NCI-H1048 (cell line): ENCODE measurements at regions not wholly inside any gene's neighbourhood (a gene's known extent, or its start where the extent isn't known, plus 50 kb on each side); places are given as distances from the start of the nearest gene placed in this dataset.
"Not testable (repeated sequence)": the region's sequence is repeated elsewhere in the genome, so short reads cannot be mapped to it uniquely, and the experiment has no call there.

Source experiments
- DNase-seq: peaks from one replicate; lab custom pipeline; 2025; lab: John Stamatoyannopoulos, UW

GRCh38 chr14:71396050-71396677 lies 488.9 kb downstream of the PCNX1 start:
- DNase-seq: no peak

DNA sequence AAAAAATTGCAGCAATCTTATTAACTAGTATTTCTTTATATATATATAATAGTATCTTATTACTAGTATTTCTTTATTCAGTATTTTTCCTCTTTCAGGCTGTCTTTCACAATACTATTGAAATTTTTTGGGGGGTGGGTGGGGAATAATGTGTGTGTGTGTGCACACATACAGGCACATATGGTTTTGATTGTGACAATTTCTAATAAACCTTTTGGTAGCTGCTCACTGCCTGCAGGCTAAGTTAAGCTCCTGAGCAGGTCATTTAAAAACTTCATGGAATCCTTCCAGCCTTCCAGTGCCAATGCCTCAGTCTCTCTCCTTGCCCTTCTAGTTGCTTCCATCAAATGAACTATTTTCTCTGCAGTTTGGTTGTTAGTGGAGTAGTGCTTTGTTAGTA lies 490.1 kb downstream of the PCNX1 start:
- DNase-seq: no peak

- no peak for DNase-seq
Measured at GRCh38 chr14:71398450-71398849, 491.2 kb downstream of the PCNX1 start.

GRCh38 chr14:71399057-71399487 lies 491.8 kb downstream of the PCNX1 start:
- DNase-seq: no peak

DNA sequence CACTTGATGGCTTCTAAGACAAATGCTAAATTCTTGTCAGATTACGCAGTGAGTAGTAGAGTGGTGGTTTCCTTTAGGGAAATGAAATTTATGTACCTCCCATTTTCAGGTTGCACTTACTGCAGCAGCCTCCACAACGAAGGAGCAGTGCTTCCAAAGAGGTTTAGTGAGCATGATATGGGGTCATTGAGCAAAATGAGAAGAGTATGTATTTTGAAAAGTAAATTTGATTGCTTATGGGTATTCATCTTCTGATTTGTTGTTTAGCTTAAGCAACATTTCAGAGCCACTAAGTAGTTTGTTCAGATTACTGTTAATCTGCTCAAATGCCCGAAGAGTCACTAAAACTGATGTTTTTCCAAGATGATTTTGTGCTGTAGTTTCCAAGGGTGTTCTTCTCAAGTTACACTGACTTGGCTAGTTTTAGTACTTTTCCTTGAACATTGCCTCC lies 493.6 kb downstream of the PCNX1 start:
- DNase-seq: no peak

GRCh38 chr14:71402415-71402814 lies 495.2 kb downstream of the PCNX1 start:
- not testable (repeated sequence) for DNase-seq

- DNase-seq: no peak
Measured at GRCh38 chr14:71403656-71404055, 496.4 kb downstream of the PCNX1 start.

GRCh38 chr14:71405676-71406075 lies 498.4 kb downstream of the PCNX1 start:
- DNase-seq: no peak

DNA sequence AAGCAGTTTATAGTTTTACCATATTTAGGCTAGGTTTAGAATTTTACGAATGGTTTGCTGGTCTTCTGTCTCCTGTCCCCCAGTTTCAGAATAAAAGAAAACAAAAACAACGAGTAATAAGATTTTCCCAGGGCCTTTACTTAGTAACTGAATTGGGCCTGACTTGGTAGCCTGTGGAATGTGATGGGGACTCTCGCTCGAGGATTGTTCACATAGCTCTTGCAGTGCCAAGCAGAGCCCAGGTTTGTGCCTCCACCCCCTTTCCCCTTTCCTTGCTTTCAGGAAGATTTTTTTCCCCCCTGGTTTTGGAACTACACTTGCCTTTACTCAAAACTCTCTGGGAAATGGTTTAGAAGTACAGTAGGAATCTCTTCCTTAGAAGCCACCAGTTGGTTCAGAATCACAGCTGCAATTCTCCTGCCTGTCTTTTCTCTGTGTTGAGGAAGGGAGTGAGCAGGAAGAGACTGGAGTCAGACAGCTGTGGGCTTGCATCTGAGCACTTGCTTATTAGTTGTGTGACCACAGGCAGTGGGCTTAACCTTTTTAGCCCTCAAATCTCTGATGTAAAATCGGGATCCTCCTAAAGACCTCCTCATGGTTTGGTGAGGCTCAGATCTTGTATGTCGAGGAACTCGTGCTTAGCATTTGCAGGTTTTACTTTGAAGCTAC lies 501.2 kb downstream of the PCNX1 start:
- no peak for DNase-seq

DNA sequence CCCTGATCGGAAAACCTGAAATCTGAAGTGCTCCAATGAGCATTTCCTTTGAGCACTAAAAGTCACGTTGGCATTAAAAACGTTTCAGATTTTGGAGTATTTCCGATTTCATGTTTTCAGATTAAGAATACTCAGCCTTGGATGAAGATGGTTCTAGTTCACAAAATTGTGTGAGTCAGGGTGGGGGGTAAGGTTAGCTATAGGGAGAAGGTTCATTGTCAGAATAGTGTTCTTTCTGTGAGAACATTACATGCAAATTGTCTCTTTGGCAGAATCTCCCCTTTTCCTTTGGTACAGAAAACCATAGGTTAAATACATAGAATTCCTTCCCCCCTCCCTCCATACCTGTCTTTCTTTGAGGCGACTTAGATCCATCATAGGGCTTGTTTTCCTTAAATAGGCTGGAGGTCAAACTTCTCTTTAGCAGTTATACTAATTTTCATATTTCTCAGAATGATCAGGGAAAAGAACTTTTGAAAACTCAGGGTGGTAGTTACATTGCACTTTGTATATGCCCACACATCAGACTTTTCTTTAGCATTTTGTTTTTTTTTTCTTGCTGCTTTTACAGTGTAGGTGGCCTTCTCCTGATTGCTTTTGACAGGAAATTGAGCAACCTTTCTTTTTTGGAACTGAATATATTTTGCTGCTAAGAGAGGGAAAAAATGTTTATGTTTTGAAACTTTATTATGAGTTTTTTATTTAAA lies 503.5 kb downstream of the PCNX1 start:
- DNase-seq: no peak

GRCh38 chr14:71411285-71411595 lies 504.0 kb downstream of the PCNX1 start:
- no peak for DNase-seq

- no peak for DNase-seq
Measured at GRCh38 chr14:71411738-71412137, 504.5 kb downstream of the PCNX1 start.

DNA sequence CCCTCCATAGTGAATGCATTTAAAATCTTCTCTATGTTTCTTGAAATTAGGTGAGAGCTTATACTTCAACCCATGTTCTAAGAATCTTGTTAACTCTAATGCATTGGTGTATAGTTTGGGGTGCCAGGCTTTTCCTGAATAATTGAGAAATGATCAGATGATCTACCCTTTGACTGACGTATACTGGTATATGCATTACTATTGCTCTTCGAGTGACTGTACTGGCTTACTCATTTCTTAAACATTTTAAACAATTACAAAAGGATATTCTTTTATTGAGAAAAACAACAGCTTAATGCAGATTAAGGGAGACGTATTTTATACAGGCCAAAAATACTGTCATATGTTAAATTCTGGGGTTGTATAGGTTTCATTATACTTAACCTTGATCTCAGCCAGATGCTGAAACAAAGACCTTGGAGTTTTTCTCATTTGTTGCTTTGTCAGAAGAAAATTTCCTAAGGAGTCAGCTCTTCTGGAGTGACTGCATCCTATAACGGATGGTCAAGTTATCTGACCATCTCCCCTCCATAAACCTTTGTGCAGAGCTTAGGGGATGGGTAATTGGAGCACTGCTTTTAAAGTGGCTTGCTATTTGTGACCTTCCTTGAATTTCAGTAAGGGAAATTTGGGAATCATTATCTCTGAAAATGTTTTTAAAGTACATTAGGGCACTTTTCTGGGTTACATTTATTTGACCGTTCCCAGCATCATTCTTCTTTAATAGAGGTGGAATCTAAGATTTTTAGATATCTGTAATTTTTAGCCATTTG lies 507.6 kb downstream of the PCNX1 start:
- no peak for DNase-seq

GRCh38 chr14:71415404-71415690 lies 508.1 kb downstream of the PCNX1 start:
- no peak for DNase-seq

DNA sequence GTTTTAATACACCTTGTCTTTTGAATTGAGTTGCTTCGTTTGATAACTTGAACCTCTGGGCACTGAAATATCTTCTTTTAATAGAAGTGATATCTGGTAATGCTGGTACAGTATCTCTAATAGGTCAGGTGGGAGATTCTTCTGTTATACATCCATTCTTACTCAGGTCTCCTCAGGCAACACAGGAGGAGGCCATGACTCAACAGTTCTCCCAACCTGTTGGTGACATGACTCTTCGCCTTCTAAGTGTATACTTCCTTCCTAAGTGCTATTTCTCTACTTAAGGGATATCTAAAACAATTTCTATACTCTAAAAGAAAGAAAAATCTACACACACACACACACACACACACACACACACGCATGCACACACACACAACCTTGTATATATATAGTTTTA lies 509.1 kb downstream of the PCNX1 start:
- no peak for DNase-seq

- DNase-seq: no peak
Measured at GRCh38 chr14:71418532-71419245, 511.4 kb downstream of the PCNX1 start.

DNA sequence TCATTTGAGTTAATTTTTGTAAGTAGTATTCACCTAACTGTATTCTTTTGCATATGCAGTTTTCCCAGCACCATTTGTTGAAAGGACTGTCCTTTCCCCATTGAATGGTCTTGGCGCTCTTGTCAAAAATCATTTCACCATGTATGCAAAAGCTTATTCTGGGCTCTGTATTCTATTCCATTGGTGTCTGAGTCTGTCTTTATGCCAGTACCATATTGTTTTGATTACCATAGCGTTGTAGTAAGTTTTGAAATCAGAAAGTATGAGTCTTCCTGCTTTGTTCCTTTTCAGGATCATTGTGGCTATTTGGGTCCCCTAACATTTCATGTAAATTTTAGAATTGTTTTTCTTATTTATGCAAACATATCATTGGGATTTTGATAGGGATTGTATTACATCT lies 508.7 kb upstream of the RGS6 start:
- no peak for DNase-seq

GRCh38 chr14:71424941-71425340 lies 507.3 kb upstream of the RGS6 start:
- DNase-seq: no peak

DNA sequence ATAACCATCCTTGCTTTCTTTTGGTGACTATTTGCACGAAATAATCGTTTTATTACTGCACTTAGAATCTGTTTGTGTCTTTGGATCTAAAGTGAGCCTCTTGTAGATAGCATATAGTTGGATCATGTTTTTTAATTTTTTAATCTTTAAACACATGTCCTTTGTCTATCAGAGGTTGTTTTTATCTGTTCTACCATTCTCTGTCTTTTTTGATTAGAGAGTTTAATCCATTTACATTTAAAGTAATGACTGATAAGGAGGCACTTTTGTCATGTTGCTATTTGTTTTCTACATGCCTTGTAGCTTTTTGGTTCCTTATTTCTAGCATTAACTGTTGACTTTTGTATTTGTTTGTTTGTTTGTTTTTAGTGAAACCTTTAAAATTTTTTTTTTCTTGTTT lies 506.2 kb upstream of the RGS6 start:
- no peak for DNase-seq

GRCh38 chr14:71429902-71430301 lies 502.3 kb upstream of the RGS6 start:
- DNase-seq: no peak

GRCh38 chr14:71430321-71430677 lies 501.9 kb upstream of the RGS6 start:
- no peak for DNase-seq

GRCh38 chr14:71430678-71431376 lies 501.4 kb upstream of the RGS6 start:
- no peak for DNase-seq
